ENCODE measurements at regions not wholly inside any gene's neighbourhood (a gene's known extent, or its start where the extent isn't known, plus 50 kb on each side); places are given as distances from the start of the nearest gene placed in this dataset.

GRCh38 chr6:81383472-81383871 is 369.0 kb downstream of the TENT5A start:
- no peak overlapping the region for H2AFZ ChIP-seq (ENCODE audit: control insufficient read depth, low read depth, low read length)
- H3K4me3 ChIP-seq: no peak overlapping the region
- BruUV-seq (replicated peaks): no TSS peak
- no peak overlapping the region for H3K9ac ChIP-seq (ENCODE audit: control insufficient read depth, insufficient read depth, low read length)
- 0% methylated on average over 1 of the region's 1 CpG for WGBS (ENCODE audit: insufficient coverage, insufficient replicate concordance, low lambda C conversion rate, missing lambda C conversion rate)
- CTCF ChIA-PET: no interaction called here
- POLR2A ChIA-PET: no interaction called here
- H3K9me3 ChIP-seq (replicated peaks; ENCODE audit: control insufficient read depth, insufficient read depth, low read length): no peaks in the 10 kb centered on the region
- no peak overlapping the region for H3K27ac ChIP-seq (ENCODE audit: control insufficient read depth, insufficient read depth)
- in situ Hi-C loops (cut with MboI): no loop called here
- intact Hi-C loops (cut with micrococcal nuclease; ENCODE audit: unreplicated experiment): no loop called here
- SMC1A ChIA-PET (ENCODE audit: uncharacterized antibody, unreplicated experiment): interaction anchor here (0.9 kb wide), 1 partner anchor 25 kb away, joined by 3 read pairs; no protein-coding TSS in a partner anchor
- H4K20me1 ChIP-seq (ENCODE audit: control insufficient read depth, insufficient read depth): no peaks in the 10 kb centered on the region
- no peaks in the 10 kb centered on the region for H3K4me1 ChIP-seq (ENCODE audit: control insufficient read depth, insufficient read depth, low read length)
- no peak for ATAC-seq
- no peak for FAIRE-seq
- H3K36me3 ChIP-seq (ENCODE audit: control insufficient read depth in 2 of 2, insufficient read depth in 2 of 2, low read length in 1 of 2): no peaks in the 10 kb centered on the region
- H3K27me3 ChIP-seq (replicated peaks in 1 of 2; ENCODE audit: control insufficient read depth in 2 of 2, insufficient read depth in 2 of 2, low read length in 1 of 2): no peaks in the 10 kb centered on the region
- no peak for DNase-seq (ENCODE audit: low read depth, low spot score)
- H3K79me2 ChIP-seq (ENCODE audit: control insufficient read depth, insufficient read depth, low read length): no peaks in the 10 kb centered on the region
- RAD21 ChIA-PET (ENCODE audit: unreplicated experiment): no interaction called here
- H3K4me2 ChIP-seq (ENCODE audit: control insufficient read depth, insufficient read depth): no peak overlapping the region
- TF ChIP-seq SMAD1 (IDR thresholded peaks at IDR 0.05; ENCODE audit: low read depth, partially characterized antibody) (no peak), BHLHE40 (IDR thresholded peaks at IDR 0.05; ENCODE audit: borderline replicate concordance in 1 of 2, low read depth in 2 of 2, low read length in 1 of 2) (no peak), TCF7 (IDR thresholded peaks at IDR 0.05; ENCODE audit: borderline replicate concordance) (no peak), EP300 (IDR thresholded peaks at IDR 0.05; ENCODE audit: borderline replicate concordance in 1 of 2, control insufficient read depth in 1 of 2, low read depth in 2 of 2, low read length in 2 of 2) (no peak), SREBF1 (IDR thresholded peaks at IDR 0.05; ENCODE audit: low read length) (no peak), CHD2 (IDR thresholded peaks at IDR 0.05; ENCODE audit: borderline replicate concordance, low read depth, low read length) (no peak), KDM1A (IDR thresholded peaks at IDR 0.05; ENCODE audit: borderline replicate concordance) (no peak), POLR2AphosphoS5 (IDR thresholded peaks at IDR 0.05; ENCODE audit: low read length) (no peak), HDAC6 (IDR thresholded peaks at IDR 0.05; ENCODE audit: unreplicated experiment) (no peak), KLF5 (IDR thresholded peaks at IDR 0.05; ENCODE audit: partially characterized antibody) (no peak)
- TF ChIP-seq, protein P1, sequence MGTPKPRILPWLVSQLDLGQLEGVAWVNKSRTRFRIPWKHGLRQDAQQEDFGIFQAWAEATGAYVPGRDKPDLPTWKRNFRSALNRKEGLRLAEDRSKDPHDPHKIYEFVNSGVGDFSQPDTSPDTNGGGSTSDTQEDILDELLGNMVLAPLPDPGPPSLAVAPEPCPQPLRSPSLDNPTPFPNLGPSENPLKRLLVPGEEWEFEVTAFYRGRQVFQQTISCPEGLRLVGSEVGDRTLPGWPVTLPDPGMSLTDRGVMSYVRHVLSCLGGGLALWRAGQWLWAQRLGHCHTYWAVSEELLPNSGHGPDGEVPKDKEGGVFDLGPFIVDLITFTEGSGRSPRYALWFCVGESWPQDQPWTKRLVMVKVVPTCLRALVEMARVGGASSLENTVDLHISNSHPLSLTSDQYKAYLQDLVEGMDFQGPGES (IDR thresholded peaks at IDR 0.05): no peak
- TF ChIP-seq, protein P2, sequence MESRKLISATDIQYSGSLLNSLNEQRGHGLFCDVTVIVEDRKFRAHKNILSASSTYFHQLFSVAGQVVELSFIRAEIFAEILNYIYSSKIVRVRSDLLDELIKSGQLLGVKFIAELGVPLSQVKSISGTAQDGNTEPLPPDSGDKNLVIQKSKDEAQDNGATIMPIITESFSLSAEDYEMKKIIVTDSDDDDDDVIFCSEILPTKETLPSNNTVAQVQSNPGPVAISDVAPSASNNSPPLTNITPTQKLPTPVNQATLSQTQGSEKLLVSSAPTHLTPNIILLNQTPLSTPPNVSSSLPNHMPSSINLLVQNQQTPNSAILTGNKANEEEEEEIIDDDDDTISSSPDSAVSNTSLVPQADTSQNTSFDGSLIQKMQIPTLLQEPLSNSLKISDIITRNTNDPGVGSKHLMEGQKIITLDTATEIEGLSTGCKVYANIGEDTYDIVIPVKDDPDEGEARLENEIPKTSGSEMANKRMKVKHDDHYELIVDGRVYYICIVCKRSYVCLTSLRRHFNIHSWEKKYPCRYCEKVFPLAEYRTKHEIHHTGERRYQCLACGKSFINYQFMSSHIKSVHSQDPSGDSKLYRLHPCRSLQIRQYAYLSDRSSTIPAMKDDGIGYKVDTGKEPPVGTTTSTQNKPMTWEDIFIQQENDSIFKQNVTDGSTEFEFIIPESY (IDR thresholded peaks at IDR 0.05): no peak
- TF ChIP-seq, protein P3, sequence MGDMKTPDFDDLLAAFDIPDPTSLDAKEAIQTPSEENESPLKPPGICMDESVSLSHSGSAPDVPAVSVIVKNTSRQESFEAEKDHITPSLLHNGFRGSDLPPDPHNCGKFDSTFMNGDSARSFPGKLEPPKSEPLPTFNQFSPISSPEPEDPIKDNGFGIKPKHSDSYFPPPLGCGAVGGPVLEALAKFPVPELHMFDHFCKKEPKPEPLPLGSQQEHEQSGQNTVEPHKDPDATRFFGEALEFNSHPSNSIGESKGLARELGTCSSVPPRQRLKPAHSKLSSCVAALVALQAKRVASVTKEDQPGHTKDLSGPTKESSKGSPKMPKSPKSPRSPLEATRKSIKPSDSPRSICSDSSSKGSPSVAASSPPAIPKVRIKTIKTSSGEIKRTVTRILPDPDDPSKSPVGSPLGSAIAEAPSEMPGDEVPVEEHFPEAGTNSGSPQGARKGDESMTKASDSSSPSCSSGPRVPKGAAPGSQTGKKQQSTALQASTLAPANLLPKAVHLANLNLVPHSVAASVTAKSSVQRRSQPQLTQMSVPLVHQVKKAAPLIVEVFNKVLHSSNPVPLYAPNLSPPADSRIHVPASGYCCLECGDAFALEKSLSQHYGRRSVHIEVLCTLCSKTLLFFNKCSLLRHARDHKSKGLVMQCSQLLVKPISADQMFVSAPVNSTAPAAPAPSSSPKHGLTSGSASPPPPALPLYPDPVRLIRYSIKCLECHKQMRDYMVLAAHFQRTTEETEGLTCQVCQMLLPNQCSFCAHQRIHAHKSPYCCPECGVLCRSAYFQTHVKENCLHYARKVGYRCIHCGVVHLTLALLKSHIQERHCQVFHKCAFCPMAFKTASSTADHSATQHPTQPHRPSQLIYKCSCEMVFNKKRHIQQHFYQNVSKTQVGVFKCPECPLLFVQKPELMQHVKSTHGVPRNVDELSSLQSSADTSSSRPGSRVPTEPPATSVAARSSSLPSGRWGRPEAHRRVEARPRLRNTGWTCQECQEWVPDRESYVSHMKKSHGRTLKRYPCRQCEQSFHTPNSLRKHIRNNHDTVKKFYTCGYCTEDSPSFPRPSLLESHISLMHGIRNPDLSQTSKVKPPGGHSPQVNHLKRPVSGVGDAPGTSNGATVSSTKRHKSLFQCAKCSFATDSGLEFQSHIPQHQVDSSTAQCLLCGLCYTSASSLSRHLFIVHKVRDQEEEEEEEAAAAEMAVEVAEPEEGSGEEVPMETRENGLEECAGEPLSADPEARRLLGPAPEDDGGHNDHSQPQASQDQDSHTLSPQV (IDR thresholded peaks at IDR 0.05): no peak
- TF ChIP-seq, protein P4, sequence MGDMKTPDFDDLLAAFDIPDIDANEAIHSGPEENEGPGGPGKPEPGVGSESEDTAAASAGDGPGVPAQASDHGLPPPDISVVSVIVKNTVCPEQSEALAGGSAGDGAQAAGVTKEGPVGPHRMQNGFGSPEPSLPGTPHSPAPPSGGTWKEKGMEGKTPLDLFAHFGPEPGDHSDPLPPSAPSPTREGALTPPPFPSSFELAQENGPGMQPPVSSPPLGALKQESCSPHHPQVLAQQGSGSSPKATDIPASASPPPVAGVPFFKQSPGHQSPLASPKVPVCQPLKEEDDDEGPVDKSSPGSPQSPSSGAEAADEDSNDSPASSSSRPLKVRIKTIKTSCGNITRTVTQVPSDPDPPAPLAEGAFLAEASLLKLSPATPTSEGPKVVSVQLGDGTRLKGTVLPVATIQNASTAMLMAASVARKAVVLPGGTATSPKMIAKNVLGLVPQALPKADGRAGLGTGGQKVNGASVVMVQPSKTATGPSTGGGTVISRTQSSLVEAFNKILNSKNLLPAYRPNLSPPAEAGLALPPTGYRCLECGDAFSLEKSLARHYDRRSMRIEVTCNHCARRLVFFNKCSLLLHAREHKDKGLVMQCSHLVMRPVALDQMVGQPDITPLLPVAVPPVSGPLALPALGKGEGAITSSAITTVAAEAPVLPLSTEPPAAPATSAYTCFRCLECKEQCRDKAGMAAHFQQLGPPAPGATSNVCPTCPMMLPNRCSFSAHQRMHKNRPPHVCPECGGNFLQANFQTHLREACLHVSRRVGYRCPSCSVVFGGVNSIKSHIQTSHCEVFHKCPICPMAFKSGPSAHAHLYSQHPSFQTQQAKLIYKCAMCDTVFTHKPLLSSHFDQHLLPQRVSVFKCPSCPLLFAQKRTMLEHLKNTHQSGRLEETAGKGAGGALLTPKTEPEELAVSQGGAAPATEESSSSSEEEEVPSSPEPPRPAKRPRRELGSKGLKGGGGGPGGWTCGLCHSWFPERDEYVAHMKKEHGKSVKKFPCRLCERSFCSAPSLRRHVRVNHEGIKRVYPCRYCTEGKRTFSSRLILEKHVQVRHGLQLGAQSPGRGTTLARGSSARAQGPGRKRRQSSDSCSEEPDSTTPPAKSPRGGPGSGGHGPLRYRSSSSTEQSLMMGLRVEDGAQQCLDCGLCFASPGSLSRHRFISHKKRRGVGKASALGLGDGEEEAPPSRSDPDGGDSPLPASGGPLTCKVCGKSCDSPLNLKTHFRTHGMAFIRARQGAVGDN (IDR thresholded peaks at IDR 0.05): no peak
